ENCODE measurements at regions not wholly inside any gene's neighbourhood (a gene's known extent, or its start where the extent isn't known, plus 50 kb on each side); places are given as distances from the start of the nearest gene placed in this dataset.

- TF ChIP-seq CTCF (IDR thresholded peaks at IDR 0.05) = no peak
- TF ChIP-seq POLR2A (IDR thresholded peaks at IDR 0.05) = no peak
Observed at GRCh38 chr10:78326372-78326771, 292.7 kb downstream of the RPS24 start.

All from testis (tissue), 2 donors.